ENCODE measurements at regions not wholly inside any gene's neighbourhood (a gene's known extent, or its start where the extent isn't known, plus 50 kb on each side); places are given as distances from the start of the nearest gene placed in this dataset.
"Not testable (repeated sequence)": the region's sequence is repeated elsewhere in the genome, so short reads cannot be mapped to it uniquely, and the experiment has no call there.

- not testable (repeated sequence) for TF ChIP-seq CTCF (optimal IDR thresholded peaks at IDR 0.05 in 1 of 3, IDR thresholded peaks at IDR 0.05 in 1 of 3, conservative IDR thresholded peaks at IDR 0.05 in 1 of 3; ENCODE audit: extremely low read depth in 1 of 3, insufficient read depth in 2 of 3, low read length in 3 of 3); EZH2 (IDR thresholded peaks at IDR 0.05; ENCODE audit: low read length)
Measured at GRCh38 chr11:3300579-3300978, 68.4 kb upstream of the MRGPRE start.

All from keratinocyte (primary cell).